ENCODE measurements at regions not wholly inside any gene's neighbourhood (a gene's known extent, or its start where the extent isn't known, plus 50 kb on each side); places are given as distances from the start of the nearest gene placed in this dataset.
"Not testable (repeated sequence)": the region's sequence is repeated elsewhere in the genome, so short reads cannot be mapped to it uniquely, and the experiment has no call there.

GRCh38 chr3:75242012-75242735, 422.0 kb upstream of the FRG2C start:
- no peak for DNase-seq (ENCODE audit: low spot score)

- DNase-seq (ENCODE audit: low spot score), result no peak
Observed at GRCh38 chr3:75248974-75249373, 415.2 kb upstream of the FRG2C start.

- peak; percentile 8 for DNase-seq (ENCODE audit: low spot score)
Observed at GRCh38 chr3:75254685-75255084, 409.4 kb upstream of the FRG2C start.

- not testable (repeated sequence) for DNase-seq (ENCODE audit: low spot score)
Observed at GRCh38 chr3:75258825-75259683, 405.1 kb upstream of the FRG2C start.

- not testable (repeated sequence) for DNase-seq (ENCODE audit: low spot score)
Observed at GRCh38 chr3:75260975-75261374, 403.2 kb upstream of the FRG2C start.

- no peak for DNase-seq (ENCODE audit: low spot score)
Observed at GRCh38 chr3:75262661-75263060, 401.5 kb upstream of the FRG2C start.

- DNase-seq (ENCODE audit: low spot score), result no peak
Observed at GRCh38 chr3:75265897-75266296, 398.2 kb upstream of the FRG2C start.

- DNase-seq (ENCODE audit: low spot score), result not testable (repeated sequence)
Observed at GRCh38 chr3:75268576-75268975, 395.6 kb upstream of the FRG2C start.

- not testable (repeated sequence) for DNase-seq (ENCODE audit: low spot score)
Observed at GRCh38 chr3:75272237-75272636, 391.9 kb upstream of the FRG2C start.

GRCh38 chr3:75272691-75273090, 391.4 kb upstream of the FRG2C start:
- no peak for DNase-seq (ENCODE audit: low spot score)

GRCh38 chr3:75285531-75286148, 378.5 kb upstream of the FRG2C start:
- DNase-seq (ENCODE audit: low spot score), result not testable (repeated sequence)

- DNase-seq (ENCODE audit: low spot score), result not testable (repeated sequence)
Observed at GRCh38 chr3:75288972-75289574, 375.1 kb upstream of the FRG2C start.

- DNase-seq (ENCODE audit: low spot score), result peak; percentile 63
Observed at GRCh38 chr3:75294124-75294523, 370.0 kb upstream of the FRG2C start.

GRCh38 chr3:75295013-75295412, 369.1 kb upstream of the FRG2C start:
- no peak for DNase-seq (ENCODE audit: low spot score)

GRCh38 chr3:75296858-75297257, 367.3 kb upstream of the FRG2C start:
- DNase-seq (ENCODE audit: low spot score), result no peak

GRCh38 chr3:75300606-75301005, 363.5 kb upstream of the FRG2C start:
- no peak for DNase-seq (ENCODE audit: low spot score)

- not testable (repeated sequence) for DNase-seq (ENCODE audit: low spot score)
Observed at GRCh38 chr3:75301050-75301449, 363.1 kb upstream of the FRG2C start.

- no peak for DNase-seq (ENCODE audit: low spot score)
Observed at GRCh38 chr3:75303741-75304140, 360.4 kb upstream of the FRG2C start.

- no peak for DNase-seq (ENCODE audit: low spot score)
Observed at GRCh38 chr3:75305901-75306300, 358.2 kb upstream of the FRG2C start.

GRCh38 chr3:75311306-75311705, 352.8 kb upstream of the FRG2C start:
- not testable (repeated sequence) for DNase-seq (ENCODE audit: low spot score)

- DNase-seq (ENCODE audit: low spot score), result not testable (repeated sequence)
Observed at GRCh38 chr3:75312469-75312868, 351.7 kb upstream of the FRG2C start.

GRCh38 chr3:75319776-75320175, 344.4 kb upstream of the FRG2C start:
- DNase-seq (ENCODE audit: low spot score), result not testable (repeated sequence)
